Amniotic stem cell (primary cell): ENCODE measurements at regions not wholly inside any gene's neighbourhood (a gene's known extent, or its start where the extent isn't known, plus 50 kb on each side); places are given as distances from the start of the nearest gene placed in this dataset.

Source experiments
- DNase-seq: peaks from one replicate; lab custom pipeline; 2025; lab: John Stamatoyannopoulos, UW

DNA sequence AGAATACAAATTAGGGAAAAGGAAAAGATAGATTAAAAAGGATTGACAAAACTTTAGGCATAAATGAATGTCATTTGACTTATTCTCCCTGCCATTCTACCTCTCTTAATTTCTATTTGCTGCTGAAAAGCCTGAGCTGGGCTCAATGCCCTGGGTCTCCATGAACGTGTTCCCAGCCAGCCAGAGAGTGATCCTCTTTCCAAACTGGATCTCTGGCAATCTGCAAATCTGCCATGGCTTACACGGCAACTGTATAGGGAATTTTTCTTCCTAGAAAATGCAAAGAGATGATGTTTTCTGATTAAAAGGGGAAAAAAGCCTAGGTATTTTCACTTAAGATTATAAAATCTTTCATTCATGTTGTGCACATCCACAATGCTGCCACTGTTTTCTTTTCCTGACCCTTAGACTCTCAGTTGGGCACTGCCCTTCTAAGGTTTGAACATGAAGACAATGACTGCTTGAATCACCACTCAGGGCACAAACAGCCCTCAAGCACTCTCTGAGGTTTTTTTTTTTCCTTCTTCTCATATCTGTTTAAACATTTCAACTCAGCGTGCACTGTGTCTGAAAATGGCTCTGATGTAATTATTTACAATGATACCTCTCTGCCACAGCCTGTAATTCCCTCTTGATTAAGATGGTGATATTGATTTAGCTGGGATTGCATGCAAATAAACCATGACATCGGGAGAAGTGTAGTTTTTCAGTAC lies 60.3 kb downstream of the DACT1 start:
- DNase-seq = no peak

- no peak for DNase-seq
These were observed 62.0 kb downstream of the DACT1 start for GRCh38 chr14:58699681-58700205.

DNA sequence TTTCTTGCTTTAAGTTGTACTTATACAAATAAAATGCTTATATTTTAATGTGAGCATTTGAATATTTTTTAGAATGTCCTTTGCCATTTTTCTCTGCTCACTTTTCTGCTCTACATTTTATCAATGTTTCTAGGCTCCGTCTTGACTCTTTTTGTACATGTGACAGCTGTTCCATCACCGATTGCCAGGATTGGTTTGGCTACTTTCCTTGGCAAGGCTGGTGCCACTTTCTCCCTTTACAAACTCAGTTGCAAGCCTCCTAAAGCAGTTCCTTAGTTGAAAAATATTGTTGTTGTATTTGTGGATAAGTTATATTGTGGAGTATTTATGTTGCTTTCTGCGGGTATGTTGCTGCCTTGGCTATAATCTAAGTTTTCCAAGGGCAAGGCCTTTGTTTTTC lies 63.4 kb downstream of the DACT1 start:
- DNase-seq = no peak

GRCh38 chr14:58701604-58702003 lies 63.8 kb downstream of the DACT1 start:
- DNase-seq = no peak

DNA sequence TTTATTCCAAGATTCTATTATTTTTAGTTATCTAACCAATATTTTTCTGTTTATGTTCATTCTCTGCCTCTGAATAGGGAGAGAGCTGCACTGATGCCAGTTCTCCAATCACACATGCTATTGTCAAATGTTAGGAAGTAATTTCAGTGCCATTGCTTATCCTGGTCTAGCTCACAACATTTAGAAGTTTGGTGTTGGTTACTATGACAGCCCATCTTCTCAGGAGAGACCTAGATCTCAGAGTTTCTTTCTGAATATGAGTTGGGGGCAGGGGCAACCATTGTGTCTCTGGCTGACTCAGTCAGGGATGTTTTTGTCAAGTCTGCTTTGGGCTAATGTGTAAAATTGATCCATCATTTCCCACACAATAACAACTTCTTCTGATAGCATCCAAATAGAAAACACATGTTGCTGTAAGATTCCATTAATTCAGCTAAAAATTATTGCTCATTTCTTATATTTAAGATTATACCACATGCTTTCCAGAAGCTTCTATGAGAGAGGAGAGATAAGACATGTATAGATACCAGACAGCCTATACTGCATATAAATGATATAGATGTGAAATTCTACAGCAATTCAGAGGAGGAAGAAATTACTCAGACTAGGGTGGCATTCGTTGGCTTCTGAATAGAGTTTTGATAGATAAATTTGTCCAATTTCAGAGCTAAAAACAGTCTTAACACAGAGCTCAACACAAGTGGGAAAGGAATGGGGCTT lies 64.8 kb downstream of the DACT1 start:
- no peak for DNase-seq

- DNase-seq = no peak
These were observed 65.4 kb downstream of the DACT1 start for GRCh38 chr14:58703161-58703506.

DNA sequence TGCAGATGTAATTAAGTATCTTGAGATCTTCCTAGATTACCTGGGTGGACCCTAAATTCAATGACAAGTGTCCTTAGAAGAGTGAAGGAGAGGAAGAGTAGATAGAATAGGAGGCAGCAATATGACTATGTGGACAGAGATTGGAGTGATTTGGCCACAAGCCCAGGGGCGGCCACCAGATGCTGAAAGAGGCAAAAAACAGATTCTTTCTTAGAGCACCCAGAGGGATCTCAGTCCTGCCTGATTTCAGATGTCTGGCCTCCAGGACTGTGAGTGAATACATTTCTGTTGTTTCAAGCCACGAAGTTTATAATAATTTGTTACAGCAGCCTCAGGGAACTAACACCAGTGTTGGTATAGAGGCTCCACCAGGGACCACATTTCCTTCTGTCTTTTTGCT lies 67.3 kb downstream of the DACT1 start:
- no peak for DNase-seq

DNA sequence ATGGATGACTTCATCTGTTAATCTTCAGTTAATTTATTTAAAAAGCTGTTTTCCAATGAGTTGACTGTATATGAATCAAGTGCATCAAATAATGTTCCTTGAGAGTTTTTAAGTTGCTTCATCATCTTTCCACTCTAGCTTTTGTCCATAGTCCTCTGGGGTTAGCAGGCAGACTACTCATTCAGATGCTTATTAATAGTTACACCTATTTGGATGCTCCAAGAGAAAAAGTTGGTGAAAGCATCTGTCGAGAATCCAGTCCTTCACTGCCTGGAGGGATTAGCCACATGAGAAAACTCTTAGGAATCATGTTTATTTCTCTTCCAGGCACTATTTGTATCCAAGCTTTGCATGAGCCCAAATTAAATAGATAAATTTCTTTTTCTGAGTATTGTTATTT lies 70.2 kb downstream of the DACT1 start:
- DNase-seq = no peak

GRCh38 chr14:58709949-58710348 lies 72.2 kb downstream of the DACT1 start:
- no peak for DNase-seq

- DNase-seq = no peak
These were observed 73.6 kb downstream of the DACT1 start for GRCh38 chr14:58711382-58711781.

DNA sequence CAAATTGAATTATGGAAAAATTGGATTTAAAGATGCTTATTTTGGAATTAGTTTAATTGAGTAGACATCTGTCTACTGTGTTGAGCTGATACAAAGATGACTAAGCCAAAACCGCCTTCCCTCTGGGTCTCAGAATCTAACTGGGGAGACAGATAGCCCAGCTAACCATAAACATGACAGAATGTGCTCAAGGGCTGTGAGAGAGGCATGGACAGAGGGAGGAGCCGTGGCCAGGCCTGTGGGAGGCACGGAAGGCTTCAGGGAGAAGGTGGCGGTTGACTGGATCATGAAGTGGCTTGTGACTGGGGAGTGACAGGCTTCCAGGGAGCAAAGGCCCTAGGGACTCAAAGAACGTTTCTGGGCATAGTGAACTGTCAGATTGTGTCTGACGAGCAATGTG lies 74.6 kb downstream of the DACT1 start:
- no peak for DNase-seq

GRCh38 chr14:58713677-58714076 lies 75.9 kb downstream of the DACT1 start:
- no peak for DNase-seq

DNA sequence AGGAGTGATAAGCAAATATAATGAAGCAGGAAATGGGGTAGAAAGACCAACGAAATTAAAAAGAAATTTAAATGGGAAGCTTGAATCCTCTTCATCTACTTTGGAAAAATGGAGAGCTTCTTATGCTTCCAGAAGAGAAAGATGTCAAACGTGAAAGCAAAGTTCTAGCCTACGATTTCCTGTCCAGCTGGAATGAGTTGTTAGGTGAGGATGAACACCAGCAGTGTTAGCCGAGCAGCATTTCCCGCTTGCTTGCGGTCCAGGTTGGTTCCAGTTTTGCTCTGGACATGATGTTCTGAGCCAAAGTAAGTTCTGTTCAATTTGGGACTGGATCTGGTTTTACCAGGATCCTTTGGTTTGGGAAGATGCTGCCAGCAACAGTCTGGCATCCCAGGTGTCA lies 78.9 kb downstream of the DACT1 start:
- no peak for DNase-seq

DNA sequence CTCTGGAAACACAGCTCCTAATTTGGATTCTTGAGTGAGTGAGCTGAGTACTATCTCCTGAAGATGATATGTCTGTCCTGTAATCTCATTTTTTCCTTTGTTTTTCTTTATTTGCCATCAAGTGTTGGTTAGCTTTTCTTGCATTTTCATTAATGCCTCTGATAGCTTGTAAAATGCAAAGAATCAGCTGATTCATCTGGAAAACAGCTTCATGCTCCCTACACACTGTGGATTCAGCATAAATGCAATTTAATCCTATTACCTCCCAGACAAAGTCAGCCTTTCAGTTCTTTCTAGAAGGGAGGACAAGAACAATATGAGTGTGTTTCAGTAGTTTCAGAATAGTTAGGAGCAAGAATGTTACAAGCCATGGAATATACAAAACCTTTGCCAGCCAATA lies 79.4 kb downstream of the DACT1 start:
- no peak for DNase-seq

DNA sequence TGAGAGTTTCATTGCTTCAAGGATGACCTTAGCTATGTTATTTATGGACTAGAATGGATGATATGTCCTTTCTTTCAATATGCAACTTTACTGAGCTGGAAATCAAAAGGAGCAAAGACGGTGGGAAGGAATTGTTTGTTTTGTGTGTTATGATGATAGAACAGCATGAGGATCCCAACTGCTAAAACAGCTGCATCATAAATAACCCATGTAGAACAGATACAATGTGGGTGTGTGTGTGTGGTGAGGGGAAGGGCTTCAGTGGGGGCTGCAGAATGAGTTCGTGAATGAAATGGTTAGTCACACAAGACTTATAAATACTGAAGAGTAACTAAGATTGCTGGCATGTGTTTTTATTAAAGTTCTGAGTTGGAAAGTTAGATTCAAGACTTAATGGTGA lies 80.1 kb downstream of the DACT1 start:
- DNase-seq = no peak

GRCh38 chr14:58718226-58719205 lies 80.8 kb downstream of the DACT1 start:
- no peak for DNase-seq

DNA sequence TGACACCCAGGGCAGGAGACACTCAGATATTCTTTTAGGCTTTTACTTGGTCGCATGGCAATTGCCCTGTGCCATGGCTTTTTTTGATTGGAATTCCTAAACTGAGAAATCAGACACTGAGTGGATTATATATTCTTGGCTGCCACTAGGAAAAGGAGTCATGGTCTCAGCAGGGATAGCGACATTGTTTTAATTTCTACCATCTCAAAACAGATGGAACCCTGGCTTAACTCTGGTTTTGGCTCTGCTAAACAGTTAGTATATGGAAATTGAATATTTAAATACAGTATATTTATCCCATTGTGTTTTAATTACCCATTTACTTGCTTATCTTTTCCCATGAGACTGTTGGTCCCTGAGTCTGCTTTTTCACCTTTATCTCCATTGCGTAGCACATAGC lies 84.0 kb downstream of the DACT1 start:
- DNase-seq = no peak

- no peak for DNase-seq
These were observed 84.7 kb downstream of the DACT1 start for GRCh38 chr14:58722441-58722840.

- no peak for DNase-seq
These were observed 86.4 kb downstream of the DACT1 start for GRCh38 chr14:58724206-58724605.

DNA sequence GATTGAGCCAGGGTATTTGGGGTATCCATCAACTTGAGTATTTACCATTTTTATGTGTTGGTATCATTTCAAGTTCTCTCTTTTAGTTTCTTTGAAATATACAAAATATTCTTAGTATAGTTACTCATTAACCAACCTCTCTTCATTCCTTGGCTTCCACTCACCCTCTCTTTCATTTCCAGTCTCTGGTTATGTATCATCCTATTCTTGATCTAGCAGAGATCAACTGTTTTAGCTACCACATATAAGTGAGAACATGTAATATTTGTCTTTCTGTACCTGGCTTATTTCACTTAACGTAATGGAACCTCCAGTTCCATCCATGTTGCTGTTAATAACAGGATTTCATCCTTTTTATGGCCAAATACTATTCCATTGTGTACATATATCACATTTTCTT lies 86.9 kb downstream of the DACT1 start:
- no peak for DNase-seq

- no peak for DNase-seq
These were observed 87.5 kb downstream of the DACT1 start for GRCh38 chr14:58725226-58725625.

GRCh38 chr14:58725871-58726270 lies 88.1 kb downstream of the DACT1 start:
- DNase-seq = no peak
